ENCODE measurements at regions not wholly inside any gene's neighbourhood (a gene's known extent, or its start where the extent isn't known, plus 50 kb on each side); places are given as distances from the start of the nearest gene placed in this dataset.
"Not testable (repeated sequence)": the region's sequence is repeated elsewhere in the genome, so short reads cannot be mapped to it uniquely, and the experiment has no call there.

GRCh38 chr13:25005050-25005497 is 90.9 kb upstream of the PABPC3 start:
- DNase-seq (ENCODE audit: low read depth) = peak; percentile 39

GRCh38 chr13:25007389-25007788 is 88.5 kb upstream of the PABPC3 start:
- H3K4me3 ChIP-seq (replicated peaks; ENCODE audit: low read depth, low read length); DNase-seq (ENCODE audit: low read depth): not testable (repeated sequence)

More at GRCh38 chr13:25005050-25005497, 90.9 kb upstream of the PABPC3 start:
- not testable (repeated sequence) for H3K4me3 ChIP-seq (replicated peaks; ENCODE audit: low read depth, low read length)
- peak; percentile 49 for TF ChIP-seq CTCF (IDR thresholded peaks at IDR 0.05; ENCODE audit: low read length, missing control alignments)

- not testable (repeated sequence) for H3K4me3 ChIP-seq (replicated peaks; ENCODE audit: low read depth, low read length); DNase-seq (ENCODE audit: low read depth)
Observed at GRCh38 chr13:25014398-25014973, 81.5 kb upstream of the PABPC3 start.

- not testable (repeated sequence) for DNase-seq (ENCODE audit: low read depth); H3K4me3 ChIP-seq (replicated peaks; ENCODE audit: low read depth, low read length)
Observed at GRCh38 chr13:25017176-25017575, 78.8 kb upstream of the PABPC3 start.

- H3K4me3 ChIP-seq (replicated peaks; ENCODE audit: low read depth, low read length); DNase-seq (ENCODE audit: low read depth): not testable (repeated sequence)
Observed at GRCh38 chr13:25017808-25018728, 77.9 kb upstream of the PABPC3 start.

- no peak for TF ChIP-seq CTCF (IDR thresholded peaks at IDR 0.05; ENCODE audit: low read length, missing control alignments)
- no peak overlapping the region for H3K4me3 ChIP-seq (replicated peaks; ENCODE audit: low read depth, low read length)
- DNase-seq (ENCODE audit: low read depth) = no peak
Observed at GRCh38 chr13:25018729-25019115, 77.2 kb upstream of the PABPC3 start.

- DNase-seq (ENCODE audit: low read depth); H3K4me3 ChIP-seq (replicated peaks; ENCODE audit: low read depth, low read length): not testable (repeated sequence)
Observed at GRCh38 chr13:25019741-25020140, 76.2 kb upstream of the PABPC3 start.

- DNase-seq (ENCODE audit: low read depth) = no peak
- no peak for TF ChIP-seq CTCF (IDR thresholded peaks at IDR 0.05; ENCODE audit: low read length, missing control alignments)
- no peak overlapping the region for H3K4me3 ChIP-seq (replicated peaks; ENCODE audit: low read depth, low read length)
Observed at GRCh38 chr13:25024175-25024574, 71.8 kb upstream of the PABPC3 start.

GRCh38 chr13:25032160-25032559 is 63.8 kb upstream of the PABPC3 start:
- no peak overlapping the region for H3K4me3 ChIP-seq (replicated peaks; ENCODE audit: low read depth, low read length)
- TF ChIP-seq CTCF (IDR thresholded peaks at IDR 0.05; ENCODE audit: low read length, missing control alignments) = no peak
- DNase-seq (ENCODE audit: low read depth) = no peak
